K562 (cell line): ENCODE measurements at regions not wholly inside any gene's neighbourhood (a gene's known extent, or its start where the extent isn't known, plus 50 kb on each side); places are given as distances from the start of the nearest gene placed in this dataset.

Source experiments
- EGR1 ChIP-seq: fragments of 450-650 bp; conservative IDR thresholded peaks from 2 replicates; pipeline ENCODE4 v1.6.1; 2017; ENCODE audit warnings: mild to moderate bottlenecking
- MED1 ChIP-seq: sonication (generic); formaldehyde crosslinking; IDR thresholded peaks from 2 replicates; pipeline ENCODE4 v1.8.1; 2023; ENCODE audit warnings: missing genetic modification reagents, borderline replicate concordance
- MEIS2 ChIP-seq: fragments of 450-650 bp; IDR thresholded peaks from 2 replicates; pipeline ENCODE4 v1.6.1; 2014; ENCODE audit warnings: mild to moderate bottlenecking; ENCODE audit not compliant: partially characterized antibody
- SNIP1 ChIP-seq: fragments of 450-650 bp; IDR thresholded peaks from 2 replicates; pipeline ENCODE4 v1.7.1; 2017; ENCODE audit warnings: low read depth, mild to moderate bottlenecking
- YY1 ChIP-seq, 3 experiments: IDR thresholded peaks; 2 replicates each; pipeline ENCODE4 v1.6.1; 2011; ENCODE audit warnings: low read length in 2 of 3, mild to moderate bottlenecking in 2 of 3, moderate library complexity in 2 of 3, borderline replicate concordance in 1 of 3, control low read depth in 1 of 3, low read depth in 1 of 3; ENCODE audit not compliant: insufficient read depth in 3 of 3, insufficient replicate concordance in 2 of 3, control insufficient read depth in 1 of 3, insufficient read length in 1 of 3; ENCODE audit errors: extremely low read depth in 1 of 3
- ZNF133 ChIP-seq: fragments of 250-450 bp; sonication (Bioruptor Pico); IDR thresholded peaks from 2 replicates; pipeline ENCODE4 v1.4.0; 2020; ENCODE audit warnings: mild to moderate bottlenecking
- ZNF586 ChIP-seq: fragments of 450-650 bp; formaldehyde crosslinking; conservative IDR thresholded peaks from 2 replicates; pipeline ENCODE4 v1.4.0; 2020; ENCODE audit warnings: mild to moderate bottlenecking, moderate library complexity
- ZSCAN29 ChIP-seq: fragments of 450-650 bp; IDR thresholded peaks from 2 replicates; pipeline ENCODE4 v1.6.1; 2017
- TF ChIP-seq, protein P1 (sequence below): fragments of 450-650 bp; IDR thresholded peaks from 2 replicates; pipeline ENCODE4 v1.6.1; 2016; ENCODE audit warnings: low read depth
- TF ChIP-seq, protein P2 (sequence below): fragments of 250-450 bp; sonication (Bioruptor Pico); IDR thresholded peaks from 2 replicates; pipeline ENCODE4 v1.8.0; 2022; ENCODE audit warnings: moderate library complexity, mild to moderate bottlenecking, inconsistent platforms
- TF ChIP-seq, protein P3 (sequence below): fragments of 250-450 bp; sonication (Bioruptor Pico); IDR thresholded peaks from 2 replicates; pipeline ENCODE4 v1.4.0; 2020; ENCODE audit warnings: mild to moderate bottlenecking
- TF ChIP-seq, protein P4 (sequence below), 2 experiments: fragments of 450-650 bp in 1 of 2; IDR thresholded peaks; 2 replicates each; pipeline ENCODE4 v1.6.1; 2011 to 2017; ENCODE audit warnings: low read depth in 2 of 2, antibody characterized with exemption in 1 of 2, borderline replicate concordance in 1 of 2, low read length in 1 of 2, mild to moderate bottlenecking in 1 of 2, mixed read lengths in 1 of 2; ENCODE audit not compliant: control insufficient read depth in 1 of 2
- TF ChIP-seq, protein P5 (sequence below): IDR thresholded peaks from 2 replicates; pipeline ENCODE4 v1.6.1; 2011; ENCODE audit not compliant: insufficient read length; ENCODE audit errors: extremely low read depth

DNA sequence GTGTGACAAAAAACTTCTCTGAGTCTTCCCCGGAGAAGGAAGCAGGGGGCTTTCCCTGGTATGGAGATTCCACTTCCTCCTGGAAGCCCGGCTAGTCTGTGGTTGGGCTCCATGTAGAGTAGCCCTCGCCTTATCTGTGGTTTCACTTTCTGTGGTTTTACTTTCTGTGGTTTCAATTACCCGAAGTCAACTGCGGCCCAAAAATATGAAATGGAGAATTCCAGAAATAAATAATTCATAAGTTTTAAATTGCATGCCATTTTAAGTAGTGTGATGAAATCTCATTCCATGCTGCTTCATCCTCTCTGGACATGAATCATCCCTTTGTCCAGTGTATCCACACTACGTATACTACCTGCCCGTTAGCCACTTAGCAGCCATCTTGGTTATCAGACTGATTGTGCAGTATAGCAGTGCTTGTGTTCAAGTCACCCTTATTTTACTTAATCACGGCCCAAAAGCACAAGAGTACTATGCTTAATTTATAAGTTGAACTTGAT, 275.0 kb upstream of the SESN3 start (continued):
- TF ChIP-seq, protein P1, sequence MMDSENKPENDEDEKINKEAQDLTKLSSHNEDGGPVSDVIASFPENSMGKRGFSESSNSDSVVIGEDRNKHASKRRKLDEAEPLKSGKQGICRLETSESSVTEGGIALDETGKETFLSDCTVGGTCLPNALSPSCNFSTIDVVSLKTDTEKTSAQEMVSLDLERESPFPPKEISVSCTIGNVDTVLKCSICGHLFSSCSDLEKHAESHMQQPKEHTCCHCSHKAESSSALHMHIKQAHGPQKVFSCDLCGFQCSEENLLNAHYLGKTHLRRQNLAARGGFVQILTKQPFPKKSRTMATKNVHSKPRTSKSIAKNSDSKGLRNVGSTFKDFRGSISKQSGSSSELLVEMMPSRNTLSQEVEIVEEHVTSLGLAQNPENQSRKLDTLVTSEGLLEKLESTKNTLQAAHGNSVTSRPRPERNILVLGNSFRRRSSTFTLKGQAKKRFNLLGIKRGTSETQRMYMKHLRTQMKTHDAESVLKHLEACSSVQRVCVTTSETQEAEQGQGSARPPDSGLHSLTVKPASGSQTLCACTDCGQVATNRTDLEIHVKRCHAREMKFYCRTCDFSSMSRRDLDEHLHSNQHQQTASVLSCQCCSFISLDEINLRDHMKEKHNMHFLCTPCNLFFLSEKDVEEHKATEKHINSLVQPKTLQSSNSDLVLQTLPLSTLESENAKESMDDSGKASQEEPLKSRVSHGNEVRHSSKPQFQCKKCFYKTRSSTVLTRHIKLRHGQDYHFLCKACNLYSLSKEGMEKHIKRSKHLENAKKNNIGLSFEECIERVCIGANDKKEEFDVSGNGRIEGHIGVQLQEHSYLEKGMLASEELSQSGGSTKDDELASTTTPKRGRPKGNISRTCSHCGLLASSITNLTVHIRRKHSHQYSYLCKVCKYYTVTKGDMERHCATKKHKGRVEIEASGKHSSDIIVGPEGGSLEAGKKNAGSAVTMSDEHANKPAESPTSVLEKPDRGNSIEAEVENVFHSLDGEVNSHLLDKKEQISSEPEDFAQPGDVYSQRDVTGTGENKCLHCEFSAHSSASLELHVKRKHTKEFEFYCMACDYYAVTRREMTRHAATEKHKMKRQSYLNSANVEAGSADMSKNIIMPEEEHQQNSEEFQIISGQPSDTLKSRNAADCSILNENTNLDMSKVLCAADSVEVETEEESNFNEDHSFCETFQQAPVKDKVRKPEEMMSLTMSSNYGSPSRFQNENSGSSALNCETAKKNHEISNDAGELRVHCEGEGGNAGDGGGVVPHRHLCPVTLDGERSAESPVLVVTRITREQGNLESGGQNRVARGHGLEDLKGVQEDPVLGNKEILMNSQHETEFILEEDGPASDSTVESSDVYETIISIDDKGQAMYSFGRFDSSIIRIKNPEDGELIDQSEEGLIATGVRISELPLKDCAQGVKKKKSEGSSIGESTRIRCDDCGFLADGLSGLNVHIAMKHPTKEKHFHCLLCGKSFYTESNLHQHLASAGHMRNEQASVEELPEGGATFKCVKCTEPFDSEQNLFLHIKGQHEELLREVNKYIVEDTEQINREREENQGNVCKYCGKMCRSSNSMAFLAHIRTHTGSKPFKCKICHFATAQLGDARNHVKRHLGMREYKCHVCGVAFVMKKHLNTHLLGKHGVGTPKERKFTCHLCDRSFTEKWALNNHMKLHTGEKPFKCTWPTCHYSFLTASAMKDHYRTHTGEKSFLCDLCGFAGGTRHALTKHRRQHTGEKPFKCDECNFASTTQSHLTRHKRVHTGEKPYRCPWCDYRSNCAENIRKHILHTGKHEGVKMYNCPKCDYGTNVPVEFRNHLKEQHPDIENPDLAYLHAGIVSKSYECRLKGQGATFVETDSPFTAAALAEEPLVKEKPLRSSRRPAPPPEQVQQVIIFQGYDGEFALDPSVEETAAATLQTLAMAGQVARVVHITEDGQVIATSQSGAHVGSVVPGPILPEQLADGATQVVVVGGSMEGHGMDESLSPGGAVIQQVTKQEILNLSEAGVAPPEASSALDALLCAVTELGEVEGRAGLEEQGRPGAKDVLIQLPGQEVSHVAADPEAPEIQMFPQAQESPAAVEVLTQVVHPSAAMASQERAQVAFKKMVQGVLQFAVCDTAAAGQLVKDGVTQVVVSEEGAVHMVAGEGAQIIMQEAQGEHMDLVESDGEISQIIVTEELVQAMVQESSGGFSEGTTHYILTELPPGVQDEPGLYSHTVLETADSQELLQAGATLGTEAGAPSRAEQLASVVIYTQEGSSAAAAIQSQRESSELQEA = no peak
- TF ChIP-seq SNIP1 = no peak
- TF ChIP-seq ZNF133 (CRISPR knock-in tag) = no peak
- TF ChIP-seq, protein P2, sequence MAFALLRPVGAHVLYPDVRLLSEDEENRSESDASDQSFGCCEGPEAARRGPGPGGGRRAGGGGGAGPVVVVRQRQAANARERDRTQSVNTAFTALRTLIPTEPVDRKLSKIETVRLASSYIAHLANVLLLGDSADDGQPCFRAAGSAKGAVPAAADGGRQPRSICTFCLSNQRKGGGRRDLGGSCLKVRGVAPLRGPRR (CRISPR knock-in tag) = no peak
- TF ChIP-seq, protein P3, sequence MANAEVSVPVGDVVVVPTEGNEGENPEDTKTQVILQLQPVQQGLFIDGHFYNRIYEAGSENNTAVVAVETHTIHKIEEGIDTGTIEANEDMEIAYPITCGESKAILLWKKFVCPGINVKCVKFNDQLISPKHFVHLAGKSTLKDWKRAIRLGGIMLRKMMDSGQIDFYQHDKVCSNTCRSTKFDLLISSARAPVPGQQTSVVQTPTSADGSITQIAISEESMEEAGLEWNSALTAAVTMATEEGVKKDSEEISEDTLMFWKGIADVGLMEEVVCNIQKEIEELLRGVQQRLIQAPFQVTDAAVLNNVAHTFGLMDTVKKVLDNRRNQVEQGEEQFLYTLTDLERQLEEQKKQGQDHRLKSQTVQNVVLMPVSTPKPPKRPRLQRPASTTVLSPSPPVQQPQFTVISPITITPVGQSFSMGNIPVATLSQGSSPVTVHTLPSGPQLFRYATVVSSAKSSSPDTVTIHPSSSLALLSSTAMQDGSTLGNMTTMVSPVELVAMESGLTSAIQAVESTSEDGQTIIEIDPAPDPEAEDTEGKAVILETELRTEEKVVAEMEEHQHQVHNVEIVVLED (CRISPR knock-in tag) = peak; percentile 52; the same call in 1 of the 2 replicates
- TF ChIP-seq, protein P4, sequence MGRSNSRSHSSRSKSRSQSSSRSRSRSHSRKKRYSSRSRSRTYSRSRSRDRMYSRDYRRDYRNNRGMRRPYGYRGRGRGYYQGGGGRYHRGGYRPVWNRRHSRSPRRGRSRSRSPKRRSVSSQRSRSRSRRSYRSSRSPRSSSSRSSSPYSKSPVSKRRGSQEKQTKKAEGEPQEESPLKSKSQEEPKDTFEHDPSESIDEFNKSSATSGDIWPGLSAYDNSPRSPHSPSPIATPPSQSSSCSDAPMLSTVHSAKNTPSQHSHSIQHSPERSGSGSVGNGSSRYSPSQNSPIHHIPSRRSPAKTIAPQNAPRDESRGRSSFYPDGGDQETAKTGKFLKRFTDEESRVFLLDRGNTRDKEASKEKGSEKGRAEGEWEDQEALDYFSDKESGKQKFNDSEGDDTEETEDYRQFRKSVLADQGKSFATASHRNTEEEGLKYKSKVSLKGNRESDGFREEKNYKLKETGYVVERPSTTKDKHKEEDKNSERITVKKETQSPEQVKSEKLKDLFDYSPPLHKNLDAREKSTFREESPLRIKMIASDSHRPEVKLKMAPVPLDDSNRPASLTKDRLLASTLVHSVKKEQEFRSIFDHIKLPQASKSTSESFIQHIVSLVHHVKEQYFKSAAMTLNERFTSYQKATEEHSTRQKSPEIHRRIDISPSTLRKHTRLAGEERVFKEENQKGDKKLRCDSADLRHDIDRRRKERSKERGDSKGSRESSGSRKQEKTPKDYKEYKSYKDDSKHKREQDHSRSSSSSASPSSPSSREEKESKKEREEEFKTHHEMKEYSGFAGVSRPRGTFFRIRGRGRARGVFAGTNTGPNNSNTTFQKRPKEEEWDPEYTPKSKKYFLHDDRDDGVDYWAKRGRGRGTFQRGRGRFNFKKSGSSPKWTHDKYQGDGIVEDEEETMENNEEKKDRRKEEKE (IDR thresholded peaks at IDR 0.05; ENCODE audit: borderline replicate concordance in 1 of 2, control insufficient read depth in 1 of 2, low read depth in 2 of 2, low read length in 1 of 2) = no peak
- TF ChIP-seq ZSCAN29 = no peak
- TF ChIP-seq MEIS2 = no peak
- TF ChIP-seq MED1 (CRISPR knock-in tag) = no peak
- TF ChIP-seq, protein P5, sequence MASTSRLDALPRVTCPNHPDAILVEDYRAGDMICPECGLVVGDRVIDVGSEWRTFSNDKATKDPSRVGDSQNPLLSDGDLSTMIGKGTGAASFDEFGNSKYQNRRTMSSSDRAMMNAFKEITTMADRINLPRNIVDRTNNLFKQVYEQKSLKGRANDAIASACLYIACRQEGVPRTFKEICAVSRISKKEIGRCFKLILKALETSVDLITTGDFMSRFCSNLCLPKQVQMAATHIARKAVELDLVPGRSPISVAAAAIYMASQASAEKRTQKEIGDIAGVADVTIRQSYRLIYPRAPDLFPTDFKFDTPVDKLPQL = no peak
- TF ChIP-seq EGR1 = no peak
- no peak for TF ChIP-seq ZNF586 (CRISPR knock-in tag)
- peak in 1 of 3 experiments; percentile 50 for TF ChIP-seq YY1 (IDR thresholded peaks at IDR 0.05; ENCODE audit: borderline replicate concordance in 1 of 3, control insufficient read depth in 1 of 3, extremely low read depth in 1 of 3, insufficient read depth in 3 of 3, insufficient read length in 1 of 3, insufficient replicate concordance in 2 of 3, low read depth in 1 of 3, low read length in 2 of 3)
